H1 (cell line): ENCODE measurements at regions not wholly inside any gene's neighbourhood (a gene's known extent, or its start where the extent isn't known, plus 50 kb on each side); places are given as distances from the start of the nearest gene placed in this dataset.

ENCODE experiments used
- CTCF ChIA-PET: fragments of 300-600 bp; sonication (Branson Sonifier 250); formaldehyde crosslinking; loops from one replicate; lab custom pipeline; 2021; ENCODE audit not compliant: partially characterized antibody; lab: Charles Lee
- POLR2A ChIA-PET: fragments of 300-600 bp; sonication (Branson Sonifier 250); formaldehyde crosslinking; loops from one replicate; lab custom pipeline; 2021; ENCODE audit warnings: inconsistent platforms; ENCODE audit not compliant: partially characterized antibody; lab: Charles Lee
- DNase-seq, 2 experiments: peaks; one replicate each; pipeline versions ENCODE4 v3.0.0 to v3.0.0-alpha.2; 2010 to 2022; ENCODE audit warnings: low spot score in 2 of 2, low read depth in 1 of 2, mixed read lengths in 1 of 2
- FAIRE-seq: peaks from 2 replicates; lab custom pipeline; 2011; peaks lifted over from hg19 to GRCh38; lab: Jason Lieb, UNC
- H2AFZ ChIP-seq: 2 replicates; pipeline ENCODE4 v1.8.1; 2012; ENCODE audit warnings: low read length, inconsistent platforms
- H2AK5ac ChIP-seq: 2 replicates; pipeline ENCODE4 v1.6.1; 2013; ENCODE audit warnings: low read depth, low read length
- H2BK120ac ChIP-seq: replicated peaks from 2 replicates; pipeline ENCODE3; 2013; ENCODE audit warnings: low read depth, low read length, inconsistent platforms
- H2BK12ac ChIP-seq: 2 replicates; pipeline ENCODE4 v1.6.1; 2013; ENCODE audit warnings: low read depth, low read length
- H2BK15ac ChIP-seq: 2 replicates; pipeline ENCODE4 v1.6.1; 2013; ENCODE audit warnings: low read length
- H2BK20ac ChIP-seq: 2 replicates; pipeline ENCODE4 v1.6.1; 2013; ENCODE audit warnings: low read length
- H2BK5ac ChIP-seq: 2 replicates; pipeline ENCODE4 v1.6.1; 2013; ENCODE audit warnings: low read depth, low read length
- H3K14ac ChIP-seq: 2 replicates; pipeline ENCODE4 v1.6.1; 2013; ENCODE audit warnings: inconsistent platforms; ENCODE audit not compliant: insufficient read length
- H3K18ac ChIP-seq: 2 replicates; pipeline ENCODE4 v1.6.1; 2013; ENCODE audit warnings: low read length; ENCODE audit errors: extremely low read depth
- H3K23ac ChIP-seq: 2 replicates; pipeline ENCODE4 v1.6.1; 2013; ENCODE audit warnings: inconsistent platforms; ENCODE audit not compliant: insufficient read length
- H3K23me2 ChIP-seq: 2 replicates; pipeline ENCODE4 v1.6.1; 2013; ENCODE audit warnings: low read depth, low read length
- H3K27ac ChIP-seq: 2 replicates; pipeline ENCODE4 v1.6.1; 2011; ENCODE audit warnings: low read depth, low read length, inconsistent platforms
- H3K27me3 ChIP-seq, 4 experiments: replicated peaks in 1 of 4; 1 replicate in 1 of 4; 2 replicates in 3 of 4; pipeline versions ENCODE4 v1.6.1 to v1.8.1; 2011 to 2013; ENCODE audit warnings: low read length in 3 of 4, mild to moderate bottlenecking in 3 of 4, inconsistent platforms in 2 of 4, mixed read lengths in 2 of 4, moderate library complexity in 1 of 4; ENCODE audit not compliant: control insufficient read depth in 3 of 4, insufficient read depth in 3 of 4; ENCODE audit errors: extremely low read depth in 1 of 4
- H3K36me3 ChIP-seq, 4 experiments: 2 replicates each; pipeline versions ENCODE4 v1.6.1 to v1.8.1; 2011 to 2013; ENCODE audit warnings: mild to moderate bottlenecking in 4 of 4, low read length in 3 of 4, moderate library complexity in 2 of 4, control low read depth in 1 of 4, inconsistent platforms in 1 of 4; ENCODE audit not compliant: insufficient read depth in 4 of 4, control insufficient read depth in 2 of 4
- H3K4ac ChIP-seq: replicated peaks from 2 replicates; pipeline ENCODE3; 2013; ENCODE audit warnings: low read length, low read depth, mixed read lengths, inconsistent platforms; ENCODE audit not compliant: insufficient read length
- H3K4me1 ChIP-seq, 4 experiments: replicated peaks in 1 of 4; 1 replicate in 1 of 4; 2 replicates in 3 of 4; pipeline versions ENCODE4 v1.6.1 to v1.8.1; 2011 to 2013; ENCODE audit warnings: low read length in 3 of 4, inconsistent platforms in 2 of 4, mixed read lengths in 1 of 4; ENCODE audit not compliant: insufficient read depth in 4 of 4, control insufficient read depth in 3 of 4
- H3K4me2 ChIP-seq, 2 experiments: 2 replicates each; pipeline versions ENCODE4 v1.6.1 to v1.8.1; 2011 to 2013; ENCODE audit warnings: low read depth in 2 of 2, low read length in 2 of 2, control low read depth in 1 of 2, inconsistent platforms in 1 of 2, mild to moderate bottlenecking in 1 of 2; ENCODE audit not compliant: insufficient read depth in 1 of 2
- H3K4me3 ChIP-seq, 4 experiments: fragments of 200-600, 300-600 bp in 1 of 4; sonication (generic), shearing (Covaris generic), sonication (Bioruptor Twin) in 1 of 4; 2 replicates each; pipeline versions ENCODE4 v1.5.1 to v1.8.1; 2011 to 2016; ENCODE audit warnings: low read length in 4 of 4, low read depth in 3 of 4, control low read depth in 2 of 4, inconsistent platforms in 2 of 4, mild to moderate bottlenecking in 2 of 4, mixed read lengths in 1 of 4, moderate library complexity in 1 of 4; ENCODE audit not compliant: insufficient read depth in 2 of 4; ENCODE audit errors: extremely low read depth in 1 of 4
- H3K56ac ChIP-seq: replicated peaks from 2 replicates; pipeline ENCODE3; 2013; ENCODE audit warnings: low read depth, mild to moderate bottlenecking, mixed read lengths, low read length, inconsistent platforms; ENCODE audit not compliant: insufficient read length
- H3K79me1 ChIP-seq: 2 replicates; pipeline ENCODE4 v1.6.1; 2013; ENCODE audit warnings: low read depth, low read length, control low read depth
- H3K79me2 ChIP-seq, 2 experiments: 2 replicates each; pipeline versions ENCODE4 v1.6.1 to v1.8.1; 2012 to 2013; ENCODE audit warnings: low read length in 2 of 2, mild to moderate bottlenecking in 2 of 2, inconsistent platforms in 1 of 2; ENCODE audit not compliant: insufficient read depth in 2 of 2, control insufficient read depth in 1 of 2
- H3K9ac ChIP-seq, 4 experiments: replicated peaks in 1 of 4; 1 replicate in 1 of 4; 2 replicates in 3 of 4; pipeline versions ENCODE4 v1.6.1 to v1.8.1; 2011 to 2013; ENCODE audit warnings: low read depth in 3 of 4, low read length in 3 of 4, control low read depth in 2 of 4, mild to moderate bottlenecking in 2 of 4, moderate library complexity in 2 of 4, inconsistent platforms in 1 of 4; ENCODE audit errors: extremely low read depth in 1 of 4
- H3K9me3 ChIP-seq, 2 experiments: 2 replicates each; pipeline versions ENCODE4 v1.6.1 to v1.8.1; 2012 to 2013; ENCODE audit warnings: mild to moderate bottlenecking in 2 of 2, moderate library complexity in 2 of 2, control low read depth in 1 of 2, inconsistent platforms in 1 of 2, low read depth in 1 of 2, low read length in 1 of 2, mixed read lengths in 1 of 2; ENCODE audit not compliant: insufficient read depth in 2 of 2
- H4K20me1 ChIP-seq, 2 experiments: replicated peaks in 1 of 2; 2 replicates each; pipeline versions ENCODE3 to v1.8.1; 2011 to 2013; ENCODE audit warnings: inconsistent platforms in 2 of 2, low read length in 2 of 2, mild to moderate bottlenecking in 1 of 2; ENCODE audit not compliant: insufficient read depth in 2 of 2, control insufficient read depth in 1 of 2
- H4K5ac ChIP-seq: 2 replicates; pipeline ENCODE4 v1.6.1; 2013; ENCODE audit warnings: low read length, low read depth, mixed read lengths, inconsistent platforms; ENCODE audit not compliant: insufficient read length
- H4K8ac ChIP-seq: 2 replicates; pipeline ENCODE4 v1.8.0; 2013; ENCODE audit warnings: mild to moderate bottlenecking, moderate library complexity, low read length, inconsistent platforms; ENCODE audit not compliant: insufficient read depth; ENCODE audit errors: extremely low read depth
- H4K91ac ChIP-seq: replicated peaks from 2 replicates; pipeline ENCODE3; 2013; ENCODE audit warnings: low read length, mixed read lengths, inconsistent platforms; ENCODE audit not compliant: insufficient read length
- ASH2L ChIP-seq: fragments of 200-600, 300-600 bp; sonication (generic); IDR thresholded peaks from one replicate; pipeline ENCODE4 v1.7.1; 2017; ENCODE audit warnings: low read length
- BRCA1 ChIP-seq: IDR thresholded peaks from 2 replicates; pipeline ENCODE4 v1.6.1; 2012; ENCODE audit warnings: low read depth, low read length, improper control_type of control experiment
- EZH2 ChIP-seq: fragments of 200-600 bp; sonication (generic); IDR thresholded peaks from 2 replicates; pipeline ENCODE4 v1.7.1; 2012; ENCODE audit warnings: low read depth, mild to moderate bottlenecking, moderate library complexity, low read length, inconsistent platforms; ENCODE audit not compliant: severe bottlenecking
- KDM4A ChIP-seq: IDR thresholded peaks from one replicate; pipeline ENCODE4 v1.7.1; 2012; ENCODE audit warnings: low read depth, mild to moderate bottlenecking, moderate library complexity, low read length, inconsistent platforms; ENCODE audit not compliant: severe bottlenecking
- KDM5A ChIP-seq: fragments of 200-600 bp; IDR thresholded peaks from 2 replicates; pipeline ENCODE4 v1.7.1; 2012; ENCODE audit warnings: mild to moderate bottlenecking, low read length, inconsistent platforms, mixed read lengths
- MAFK ChIP-seq: IDR thresholded peaks from 2 replicates; pipeline ENCODE4 v1.6.1; 2012; ENCODE audit warnings: low read depth, mild to moderate bottlenecking, improper control_type of control experiment, low read length
- MAX ChIP-seq: IDR thresholded peaks from 2 replicates; pipeline ENCODE4 v1.6.1; 2012; ENCODE audit warnings: inconsistent platforms
- NANOG ChIP-seq: IDR thresholded peaks from 2 replicates; pipeline ENCODE4 v1.6.1; 2011; ENCODE audit warnings: low read length, low read depth, mild to moderate bottlenecking, inconsistent platforms; ENCODE audit not compliant: insufficient read depth, poor library complexity, severe bottlenecking
- NRF1 ChIP-seq: IDR thresholded peaks from 2 replicates; pipeline ENCODE4 v1.6.1; 2011; ENCODE audit warnings: mild to moderate bottlenecking, low read depth, low read length, improper control_type of control experiment
- PHF8 ChIP-seq: fragments of 200-600 bp; sonication (generic); conservative IDR thresholded peaks from 2 replicates; pipeline ENCODE4 v1.7.1; 2012; ENCODE audit warnings: low read depth, mild to moderate bottlenecking, inconsistent platforms, low read length, moderate library complexity
- SIRT6 ChIP-seq: IDR thresholded peaks from one replicate; pipeline ENCODE4 v1.7.1; 2012; ENCODE audit warnings: low read length, inconsistent platforms
- SRF ChIP-seq: IDR thresholded peaks from 2 replicates; pipeline ENCODE4 v1.6.1; 2011; ENCODE audit warnings: mild to moderate bottlenecking, low read depth, low read length, moderate library complexity
- TAF1 ChIP-seq: IDR thresholded peaks from 2 replicates; pipeline ENCODE4 v1.6.1; 2011; ENCODE audit warnings: mild to moderate bottlenecking, low read depth, low read length
- TAF7 ChIP-seq: optimal IDR thresholded peaks from 2 replicates; pipeline ENCODE3; 2011; ENCODE audit warnings: low read depth, mild to moderate bottlenecking, inconsistent platforms, low read length, moderate library complexity, borderline replicate concordance
- ZNF274 ChIP-seq: IDR thresholded peaks from 2 replicates; pipeline ENCODE4 v1.7.0; 2012; ENCODE audit warnings: low read length, borderline replicate concordance; ENCODE audit errors: extremely low read depth
- WGBS, 2 experiments: shearing (Covaris generic) in 1 of 2; methylation state at CpG; one replicate each; pipeline versions ENCODE4 v1.1.6 to v1.1.7; 2013 to 2015; ENCODE audit warnings: low lambda C conversion rate in 2 of 2, mixed read lengths in 2 of 2, inconsistent platforms in 1 of 2, low coverage in 1 of 2, missing lambda C conversion rate in 1 of 2; ENCODE audit not compliant: insufficient replicate concordance in 2 of 2, insufficient coverage in 1 of 2, insufficient read length in 1 of 2; ENCODE audit errors: extremely low coverage in 1 of 2, missing lambda C conversion rate in 1 of 2; 5-methylcytosine and 5-hydroxymethylcytosine counted together

- no peak overlapping the region for H2BK12ac ChIP-seq
- FAIRE-seq = no peak
- TF ChIP-seq SRF = no peak
- TF ChIP-seq TAF1 = no peak
- TF ChIP-seq KDM4A = no peak
- TF ChIP-seq ASH2L = no peak
- TF ChIP-seq SIRT6 = no peak
- TF ChIP-seq NRF1 = no peak
- no peak for TF ChIP-seq KDM5A
- TF ChIP-seq BRCA1 = no peak
- no peak for TF ChIP-seq ZNF274
- no peak for TF ChIP-seq TAF7
- no peak for TF ChIP-seq NANOG
- no peak for TF ChIP-seq EZH2
- no peak for TF ChIP-seq PHF8
- no peak for TF ChIP-seq MAX
- no peak for TF ChIP-seq MAFK
Observed at GRCh38 chrX:106306391-106306947, 138.4 kb downstream of the PWWP3B start.

More at GRCh38 chrX:106306391-106306947, 138.4 kb downstream of the PWWP3B start:
- peaks cover 4 to 7% of the 10 kb centered on the region in 2 experiments; a peak in 2 of 4 replicates for H3K9me3 ChIP-seq
- no peaks in the 10 kb centered on the region for H3K79me1 ChIP-seq
- no peak overlapping the region for H4K8ac ChIP-seq
- H2BK15ac ChIP-seq = no peak overlapping the region
- no peak overlapping the region for H3K4me3 ChIP-seq
- H2BK120ac ChIP-seq = no peak overlapping the region
- no peak overlapping the region for H3K18ac ChIP-seq
- no peak overlapping the region for H3K14ac ChIP-seq
- ChIA-PET POLR2A (no interaction called here), CTCF (interaction anchor here (0.8 kb wide), 1 partner anchor 68 kb away, joined by 3 read pairs; no protein-coding TSS in a partner anchor)
- no peak overlapping the region for H3K4ac ChIP-seq
- H3K23ac ChIP-seq = no peak overlapping the region
- no peaks in the 10 kb centered on the region for H3K36me3 ChIP-seq
- no peak overlapping the region for H2AFZ ChIP-seq
- DNase-seq = no peak
- no peak overlapping the region for H4K91ac ChIP-seq
- H2BK20ac ChIP-seq = no peak overlapping the region
- H2AK5ac ChIP-seq = no peak overlapping the region
- H3K79me2 ChIP-seq = no peaks in the 10 kb centered on the region
- no peak overlapping the region for H2BK5ac ChIP-seq
- H4K5ac ChIP-seq = no peak overlapping the region
- WGBS, 2 experiments = 92% methylated on average over 7 of the region's 7 CpGs; no CpG with 5 or more reads in 1 of the 2 experiments
- no peaks in the 10 kb centered on the region for H3K23me2 ChIP-seq
- H3K56ac ChIP-seq = no peak overlapping the region
- H3K9ac ChIP-seq = no peak overlapping the region
- no peaks in the 10 kb centered on the region for H4K20me1 ChIP-seq
- no peaks in the 10 kb centered on the region for H3K4me1 ChIP-seq
- H3K27me3 ChIP-seq = no peaks in the 10 kb centered on the region
- no peak overlapping the region for H3K27ac ChIP-seq
- H3K4me2 ChIP-seq = no peak overlapping the region
